Tibial nerve (tissue), 4 donors: ENCODE measurements at regions not wholly inside any gene's neighbourhood (a gene's known extent, or its start where the extent isn't known, plus 50 kb on each side); places are given as distances from the start of the nearest gene placed in this dataset.

Experiments used
- DNase-seq, 2 donors: peaks; one replicate each; pipeline ENCODE4 v3.0.0-alpha.2; 2019; ENCODE audit warnings: low spot score in 2 of 2
- H3K27ac ChIP-seq, 4 donors: fragments of 200-600 bp; sonication (generic) in 3 of 4; one replicate each; pipeline ENCODE4 v1.5.1; 2017 to 2019; ENCODE audit warnings: mild to moderate bottlenecking in 1 of 4
- H3K27me3 ChIP-seq, 2 donors: fragments of 200-600 bp; sonication (generic) in 1 of 2; one replicate each; pipeline versions ENCODE4 v1.5.1 to v1.6.0; 2017 to 2019
- H3K36me3 ChIP-seq, 3 donors: fragments of 200-600 bp; sonication (generic); one replicate each; pipeline ENCODE4 v1.5.1; 2018 to 2019
- H3K4me1 ChIP-seq, 4 donors: fragments of 200-600 bp; sonication (generic) in 3 of 4; one replicate each; pipeline ENCODE4 v1.5.1; 2017 to 2019
- H3K4me3 ChIP-seq, 4 donors: fragments of 200-600 bp; sonication (generic) in 3 of 4; one replicate each; pipeline ENCODE4 v1.5.1; 2017 to 2019; ENCODE audit warnings: mild to moderate bottlenecking in 1 of 4, moderate library complexity in 1 of 4
- H3K9me3 ChIP-seq, 4 donors: fragments of 200-600 bp; sonication (generic) in 3 of 4; one replicate each; pipeline ENCODE4 v1.5.1; 2017 to 2019
- CTCF ChIP-seq, 5 experiments: fragments of 200-600 bp in 3 of 5; fragments of 450-650 bp in 2 of 5; sonication (generic) in 3 of 5; IDR thresholded peaks; one replicate each; pipeline ENCODE4 v1.5.1; 2016 to 2019; ENCODE audit warnings: antibody characterized with exemption in 5 of 5, mild to moderate bottlenecking in 3 of 5, moderate library complexity in 2 of 5
- EP300 ChIP-seq, 2 donors: sonication (generic); formaldehyde crosslinking; IDR thresholded peaks; one replicate each; pipeline ENCODE4 v1.6.1; 2017; ENCODE audit warnings: antibody characterized with exemption in 2 of 2, mild to moderate bottlenecking in 1 of 2
- POLR2A ChIP-seq, 2 donors: fragments of 450-650 bp; IDR thresholded peaks; one replicate each; pipeline ENCODE4 v1.6.1; 2017; ENCODE audit warnings: antibody characterized with exemption in 2 of 2, mild to moderate bottlenecking in 2 of 2, moderate library complexity in 2 of 2
- WGBS, 2 donors: methylation state at CpG; one replicate each; pipeline ENCODE4 v1.1.5; 2018; 5-methylcytosine and 5-hydroxymethylcytosine counted together

DNA sequence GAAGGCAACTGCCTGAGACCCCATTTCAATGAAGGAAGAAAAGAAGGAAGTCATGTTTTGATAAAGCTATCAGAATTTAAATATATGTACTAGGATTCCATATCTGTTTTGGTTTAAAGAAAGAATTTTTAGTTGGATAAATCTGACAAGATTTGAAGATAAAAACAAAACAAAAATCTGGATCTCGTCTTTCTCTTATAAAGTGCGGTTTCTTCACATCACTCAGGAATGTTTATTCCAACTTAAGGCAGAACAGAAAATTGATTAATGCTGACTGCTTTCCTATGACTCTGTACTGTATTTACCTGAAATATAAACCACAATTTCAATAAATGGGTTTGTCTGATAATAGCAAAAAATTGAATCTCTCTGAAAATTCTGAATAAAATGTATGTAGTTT lies 439.7 kb downstream of the RFPL4B start:
- TF ChIP-seq CTCF (IDR thresholded peaks at IDR 0.05): no peak
- TF ChIP-seq EP300 (IDR thresholded peaks at IDR 0.05): no peak
- TF ChIP-seq POLR2A (IDR thresholded peaks at IDR 0.05): no peak
- H3K27ac ChIP-seq: no peak overlapping the region
- H3K27me3 ChIP-seq: no peaks in the 10 kb centered on the region
- 80 to 86% methylated on average over 2 of the region's 2 CpGs for whole genome bisulfite sequencing, 2 donors
- no peak for DNase-seq
- H3K9me3 ChIP-seq: no peaks in the 10 kb centered on the region
- H3K36me3 ChIP-seq: no peaks in the 10 kb centered on the region
- no peak overlapping the region for H3K4me3 ChIP-seq
- peaks cover 0 to under 1% (median 0%) of the 10 kb centered on the region in 4 donors for H3K4me1 ChIP-seq

DNA sequence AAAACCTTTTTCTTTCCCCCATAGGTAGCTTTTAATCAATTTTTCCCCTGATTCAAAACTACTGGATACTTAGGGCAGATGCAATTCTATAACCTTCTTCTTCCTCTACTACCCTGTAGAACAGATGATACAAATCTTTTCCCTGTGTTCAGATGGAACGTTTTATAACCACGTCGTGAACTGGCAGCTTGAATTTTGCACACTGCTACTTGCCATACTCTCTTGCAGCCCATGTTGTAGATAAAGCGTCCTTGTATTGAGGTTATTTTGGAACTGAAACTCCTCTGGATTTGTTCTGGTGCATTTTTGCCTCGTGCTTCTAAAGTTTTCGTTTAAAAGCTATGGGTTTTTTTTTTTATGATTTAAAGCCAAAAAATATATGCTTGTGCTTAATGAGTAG lies 440.2 kb downstream of the RFPL4B start:
- Histone ChIP-seq H3K9me3 (peaks cover 0 to under 1% (median 0%) of the 10 kb centered on the region in 4 donors), H3K4me1 (no peaks in the 10 kb centered on the region), H3K36me3 (no peaks in the 10 kb centered on the region), H3K27me3 (no peaks in the 10 kb centered on the region), H3K4me3 (no peak overlapping the region), H3K27ac (no peak overlapping the region)
- no peak for DNase-seq
- TF ChIP-seq POLR2A (IDR thresholded peaks at IDR 0.05) (no peak), CTCF (IDR thresholded peaks at IDR 0.05) (no peak), EP300 (IDR thresholded peaks at IDR 0.05) (no peak)
- 78 to 86% methylated on average over 6 of the region's 6 CpGs for WGBS, 2 donors

DNA sequence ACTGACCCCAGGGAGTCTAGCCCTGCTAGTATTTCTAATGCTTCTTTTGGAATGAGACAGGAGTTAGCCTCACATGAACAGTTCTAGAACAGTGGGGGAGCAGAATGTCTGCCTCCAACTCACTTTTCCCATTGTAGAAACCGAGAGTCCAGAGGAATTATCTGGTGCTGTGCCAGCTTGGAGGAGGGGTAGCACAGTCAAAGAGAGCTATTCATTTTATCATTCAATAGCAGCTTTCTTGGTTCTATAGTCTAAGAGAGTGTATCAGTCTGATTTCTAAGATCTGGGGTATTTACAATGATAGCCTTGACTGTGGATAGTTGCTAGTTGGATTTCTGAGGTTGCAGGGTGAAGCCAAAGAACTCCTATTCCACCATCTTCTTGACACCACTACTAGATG lies 448.2 kb downstream of the RFPL4B start:
- WGBS, 2 donors: 48 to 62% methylated on average over 1 of the region's 1 CpG
- peaks cover 0 to 20% (median 0%) of the 10 kb centered on the region in 4 donors for H3K9me3 ChIP-seq
- H3K4me3 ChIP-seq: no peak overlapping the region
- TF ChIP-seq POLR2A (IDR thresholded peaks at IDR 0.05) (no peak), CTCF (IDR thresholded peaks at IDR 0.05) (no peak)
- no peaks in the 10 kb centered on the region for H3K36me3 ChIP-seq
- no peaks in the 10 kb centered on the region for H3K27me3 ChIP-seq
- DNase-seq: no peak
- H3K4me1 ChIP-seq: no peaks in the 10 kb centered on the region
- no peak overlapping the region for H3K27ac ChIP-seq

- Histone ChIP-seq H3K27ac (no peak overlapping the region), H3K9me3 (peaks cover 0 to 20% (median 0%) of the 10 kb centered on the region in 4 donors), H3K4me1 (peaks cover 0 to 5% (median 1%) of the 10 kb centered on the region in 4 donors), H3K36me3 (no peaks in the 10 kb centered on the region), H3K27me3 (no peaks in the 10 kb centered on the region), H3K4me3 (no peak overlapping the region)
- TF ChIP-seq POLR2A (IDR thresholded peaks at IDR 0.05): no peak
- no peak for TF ChIP-seq EP300 (IDR thresholded peaks at IDR 0.05)
- no peak for TF ChIP-seq CTCF (IDR thresholded peaks at IDR 0.05)
- 95 to 98% methylated on average over 1 of the region's 1 CpG for WGBS, 2 donors
- DNase-seq: no peak
Observed at GRCh38 chr6:112796712-112797111, 449.6 kb downstream of the RFPL4B start.

DNA sequence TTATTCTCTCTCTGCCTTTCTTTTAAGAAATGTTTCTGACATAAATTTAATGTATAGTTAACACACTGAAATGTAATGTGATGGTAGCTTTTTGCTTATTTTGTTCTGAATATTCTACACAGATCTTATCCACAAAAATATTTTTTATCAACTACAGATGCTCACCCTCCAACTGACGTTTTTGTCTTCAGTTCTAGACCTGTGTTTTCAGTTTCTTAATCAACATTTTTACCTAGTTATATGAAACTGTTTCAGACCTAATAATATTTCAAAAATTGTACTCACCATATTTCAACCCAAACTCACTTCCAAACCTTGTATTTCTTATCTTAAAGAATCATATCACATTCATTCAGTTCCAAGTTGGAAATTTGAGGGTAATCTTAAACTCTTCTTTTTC lies 452.8 kb downstream of the RFPL4B start:
- DNase-seq: no peak
- 71 to 86% methylated on average over 1 of the region's 1 CpG for WGBS, 2 donors
- Histone ChIP-seq H3K4me1 (peaks cover 0 to 11% (median 3%) of the 10 kb centered on the region in 4 donors), H3K36me3 (no peaks in the 10 kb centered on the region), H3K27me3 (no peaks in the 10 kb centered on the region), H3K27ac (no peak overlapping the region), H3K4me3 (no peak overlapping the region), H3K9me3 (no peaks in the 10 kb centered on the region)
- TF ChIP-seq EP300 (IDR thresholded peaks at IDR 0.05) (no peak), CTCF (IDR thresholded peaks at IDR 0.05) (no peak), POLR2A (IDR thresholded peaks at IDR 0.05) (no peak)
